NOMO-1 treated with DMSO at 0.1 percent for 48 hours (cell line): ENCODE measurements at regions not wholly inside any gene's neighbourhood (a gene's known extent, or its start where the extent isn't known, plus 50 kb on each side); places are given as distances from the start of the nearest gene placed in this dataset.
"Not testable (repeated sequence)": the region's sequence is repeated elsewhere in the genome, so short reads cannot be mapped to it uniquely, and the experiment has no call there.

Source experiments
- DNase-seq: peaks from one replicate; lab custom pipeline; 2025; ENCODE audit not compliant: unreplicated experiment; lab: John Stamatoyannopoulos, UW

- DNase-seq, result no peak
Measured at GRCh38 chr3:170712798-170713197, 126.9 kb upstream of the SLC7A14 start.

GRCh38 chr3:170712336-170712735 is 126.5 kb upstream of the SLC7A14 start:
- no peak for DNase-seq

GRCh38 chr3:170711786-170712185 is 125.9 kb upstream of the SLC7A14 start:
- no peak for DNase-seq

- DNase-seq, result peak; percentile 54
Measured at GRCh38 chr3:170709046-170709445, 123.2 kb upstream of the SLC7A14 start.

GRCh38 chr3:170707899-170708298 is 122.0 kb upstream of the SLC7A14 start:
- DNase-seq, result no peak

GRCh38 chr3:170705131-170705530 is 119.3 kb upstream of the SLC7A14 start:
- DNase-seq, result no peak

- no peak for DNase-seq
Measured at GRCh38 chr3:170703121-170703588, 117.3 kb upstream of the SLC7A14 start.

GRCh38 chr3:170701696-170702678 is 116.1 kb upstream of the SLC7A14 start:
- no peak for DNase-seq

- no peak for DNase-seq
Measured at GRCh38 chr3:170700054-170700404, 114.2 kb upstream of the SLC7A14 start.

- DNase-seq, result no peak
Measured at GRCh38 chr3:170699158-170700053, 113.5 kb upstream of the SLC7A14 start.

GRCh38 chr3:170697908-170698307 is 112.0 kb upstream of the SLC7A14 start:
- DNase-seq, result no peak

GRCh38 chr3:170697131-170697530 is 111.3 kb upstream of the SLC7A14 start:
- no peak for DNase-seq

GRCh38 chr3:170695486-170696064 is 109.7 kb upstream of the SLC7A14 start:
- DNase-seq, result no peak

GRCh38 chr3:170692720-170693119 is 106.8 kb upstream of the SLC7A14 start:
- no peak for DNase-seq

- no peak for DNase-seq
Measured at GRCh38 chr3:170690661-170690981, 104.7 kb upstream of the SLC7A14 start.

- peak; percentile 47 for DNase-seq
Measured at GRCh38 chr3:170689893-170690660, 104.2 kb upstream of the SLC7A14 start.

GRCh38 chr3:170689296-170689829 is 103.5 kb upstream of the SLC7A14 start:
- DNase-seq, result no peak

GRCh38 chr3:170688222-170688621 is 102.3 kb upstream of the SLC7A14 start:
- not testable (repeated sequence) for DNase-seq

- DNase-seq, result no peak
Measured at GRCh38 chr3:170680593-170680992, 94.7 kb upstream of the SLC7A14 start.

GRCh38 chr3:170679190-170679589 is 93.3 kb upstream of the SLC7A14 start:
- no peak for DNase-seq
